ENCODE measurements at regions not wholly inside any gene's neighbourhood (a gene's known extent, or its start where the extent isn't known, plus 50 kb on each side); places are given as distances from the start of the nearest gene placed in this dataset.
"Not testable (repeated sequence)": the region's sequence is repeated elsewhere in the genome, so short reads cannot be mapped to it uniquely, and the experiment has no call there.

GRCh38 chr6:169144356-169144755 is 109.3 kb downstream of the THBS2 start:
- no peak for DNase-seq (ENCODE audit: low spot score)

DNA sequence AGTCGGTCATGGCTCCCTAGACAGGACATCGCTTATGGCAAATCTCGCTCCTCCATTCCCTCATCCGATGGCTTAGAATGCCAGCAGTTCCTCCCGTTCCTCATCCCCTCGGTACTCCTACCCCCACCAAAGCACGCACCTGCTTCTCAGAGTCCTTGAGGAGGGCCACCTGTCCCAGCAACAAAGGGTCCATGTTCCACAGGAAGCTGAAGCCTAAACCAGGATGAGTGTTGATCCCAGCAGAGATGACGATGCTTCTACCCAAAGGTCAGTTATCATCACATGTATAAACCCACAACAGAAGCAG is 111.2 kb downstream of the THBS2 start:
- no peak for DNase-seq (ENCODE audit: low spot score)

DNA sequence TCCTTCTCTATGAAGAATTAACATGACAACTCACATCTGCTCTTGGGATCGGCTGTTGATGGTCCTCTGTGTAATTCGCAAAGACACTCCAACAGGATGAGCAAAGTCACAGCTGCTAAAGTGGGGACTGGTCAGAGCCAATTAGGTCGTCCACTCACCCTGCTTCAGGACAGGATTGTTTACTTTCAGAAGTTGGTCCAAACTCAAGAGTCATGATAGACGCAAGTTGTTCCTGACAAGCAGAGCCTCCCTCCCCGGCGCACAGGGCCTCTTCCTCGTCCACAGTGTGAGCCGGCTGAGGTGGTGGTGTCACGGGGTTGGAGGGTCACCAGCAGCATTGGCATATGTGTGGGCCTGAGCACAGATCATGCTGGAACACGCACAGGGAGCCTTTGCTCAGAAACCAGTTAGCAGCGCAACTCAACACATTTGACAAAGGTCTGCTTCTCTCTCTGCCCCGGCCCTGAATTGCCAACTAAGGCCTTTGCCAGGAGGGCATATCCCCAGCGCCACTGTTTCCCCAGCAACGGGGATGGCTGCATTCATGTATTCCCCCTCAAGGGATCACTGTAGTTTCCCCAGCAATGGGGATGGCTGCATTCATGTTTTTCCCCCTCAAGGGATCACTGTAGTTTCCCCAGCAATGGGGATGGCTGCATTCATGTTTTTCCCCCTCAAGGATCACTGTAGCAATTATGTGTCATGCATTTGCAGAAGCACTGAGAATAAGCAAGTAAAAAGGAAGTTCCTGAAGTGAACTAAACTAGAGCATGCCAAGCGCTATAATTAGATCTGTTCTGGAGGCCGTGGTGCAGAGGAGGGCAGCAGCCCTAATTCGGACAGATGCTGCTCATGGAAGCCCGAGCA is 111.7 kb downstream of the THBS2 start:
- no peak for DNase-seq (ENCODE audit: low spot score)

GRCh38 chr6:169140986-169141495 is 112.6 kb downstream of the THBS2 start:
- no peak for DNase-seq (ENCODE audit: low spot score)

DNA sequence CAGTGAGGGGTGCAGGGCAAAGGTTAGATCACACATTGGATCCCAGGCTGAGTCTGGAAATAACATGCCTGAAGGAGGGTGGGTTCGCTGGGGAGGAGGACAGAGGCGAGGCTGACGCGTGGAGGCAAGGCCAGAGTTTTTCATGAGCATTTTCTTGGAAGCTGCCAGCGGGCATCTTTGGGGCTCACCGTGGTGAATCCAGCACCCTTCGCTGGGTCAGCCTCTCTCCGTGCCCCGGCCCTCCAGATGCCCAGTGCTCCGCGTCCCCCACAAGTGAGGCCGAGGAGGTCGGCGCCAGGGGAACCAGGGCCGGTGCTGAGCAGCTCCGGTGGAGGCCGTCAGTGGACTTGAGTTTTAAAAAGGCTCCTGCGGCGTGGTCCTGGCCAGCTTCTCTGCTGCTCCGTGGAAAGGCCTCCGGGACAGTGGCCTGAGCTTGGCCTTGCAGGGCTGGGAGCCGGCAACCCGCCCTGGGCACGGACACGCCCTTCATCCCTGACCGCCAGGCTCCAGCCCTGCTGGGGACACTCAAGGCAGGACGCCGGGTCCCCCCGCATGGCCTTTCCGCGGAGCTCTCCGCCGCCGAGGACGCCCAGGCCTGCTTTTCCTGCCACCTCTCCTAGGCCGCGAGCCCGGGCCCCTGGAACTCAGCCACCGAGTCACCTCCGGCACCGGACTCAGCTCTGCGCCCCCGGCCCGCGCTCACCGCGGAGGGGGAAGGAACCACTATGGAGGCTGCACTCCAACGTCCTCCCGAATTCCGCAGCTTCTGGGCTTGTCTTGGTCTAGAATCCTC is 114.3 kb downstream of the THBS2 start:
- DNase-seq (ENCODE audit: low spot score): no peak

GRCh38 chr6:169132352-169132940 is 121.2 kb downstream of the THBS2 start:
- DNase-seq (ENCODE audit: low spot score): no peak

- DNase-seq (ENCODE audit: low spot score): no peak
Measured at GRCh38 chr6:169131390-169131789, 122.3 kb downstream of the THBS2 start.

DNA sequence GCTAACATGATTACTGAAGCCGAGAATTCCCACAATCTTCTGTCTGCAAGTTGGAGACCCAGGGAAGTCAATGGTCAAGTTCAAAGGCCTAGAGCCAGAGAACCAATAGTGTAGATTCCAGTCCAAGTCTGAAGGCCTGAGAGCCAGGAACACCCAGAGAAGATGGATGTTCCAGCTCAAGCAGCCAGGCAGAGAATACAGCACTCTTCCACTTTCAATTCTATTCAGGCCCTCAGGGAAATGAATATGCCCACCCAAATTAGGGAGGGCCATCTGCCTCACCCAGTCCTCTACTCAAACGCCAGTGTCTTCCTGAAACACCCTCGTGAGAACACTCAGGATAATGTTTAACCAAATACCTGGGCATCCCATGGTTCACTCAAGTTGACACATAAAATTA is 123.5 kb downstream of the THBS2 start:
- DNase-seq (ENCODE audit: low spot score): no peak

- no peak for DNase-seq (ENCODE audit: low spot score)
Measured at GRCh38 chr6:169121013-169121412, 132.6 kb downstream of the THBS2 start.

- DNase-seq (ENCODE audit: low spot score): no peak
Measured at GRCh38 chr6:169119669-169120068, 134.0 kb downstream of the THBS2 start.

GRCh38 chr6:169118346-169118830 is 135.3 kb downstream of the THBS2 start:
- DNase-seq (ENCODE audit: low spot score): no peak

DNA sequence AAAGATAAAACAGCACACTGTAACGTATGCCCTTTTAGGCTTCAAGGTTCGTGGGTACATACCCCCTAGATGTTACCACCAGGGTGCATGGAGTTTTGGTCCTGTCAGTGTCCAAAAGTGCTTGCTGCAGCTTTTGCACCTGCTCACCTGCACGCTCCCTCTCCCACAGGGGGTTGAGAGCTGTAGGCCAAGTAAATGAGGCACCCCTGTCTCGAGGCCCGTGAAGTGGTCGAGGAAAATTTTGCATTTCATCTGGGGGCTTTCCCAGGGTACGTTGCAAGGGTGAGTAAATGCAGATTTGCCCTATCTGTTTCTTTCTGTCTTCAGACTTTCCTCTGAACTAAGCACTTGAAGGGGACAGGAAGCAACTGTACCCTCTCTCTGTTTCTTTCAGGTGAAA is 136.0 kb downstream of the THBS2 start:
- no peak for DNase-seq (ENCODE audit: low spot score)

GRCh38 chr6:169115632-169116031 is 138.0 kb downstream of the THBS2 start:
- no peak for DNase-seq (ENCODE audit: low spot score)

DNA sequence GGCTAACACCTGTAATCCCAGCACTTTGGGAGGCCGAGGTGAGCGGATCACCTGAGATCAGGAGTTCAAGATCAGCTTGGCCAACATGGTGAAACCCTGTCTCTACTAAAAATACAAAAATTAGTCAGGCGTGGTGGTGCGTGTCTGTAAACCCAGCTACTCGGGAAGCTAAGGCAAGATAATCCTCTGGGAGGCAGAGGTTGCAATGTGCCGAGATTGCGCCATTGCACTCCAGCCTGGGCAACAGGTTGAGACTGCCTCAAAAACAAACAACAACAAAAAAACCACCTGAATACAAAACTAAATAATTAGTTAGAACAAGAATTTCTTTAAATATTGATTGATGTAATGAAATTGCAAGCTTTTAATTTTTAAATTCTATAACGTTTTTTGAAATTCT is 139.0 kb downstream of the THBS2 start:
- DNase-seq (ENCODE audit: low spot score): not testable (repeated sequence)

DNA sequence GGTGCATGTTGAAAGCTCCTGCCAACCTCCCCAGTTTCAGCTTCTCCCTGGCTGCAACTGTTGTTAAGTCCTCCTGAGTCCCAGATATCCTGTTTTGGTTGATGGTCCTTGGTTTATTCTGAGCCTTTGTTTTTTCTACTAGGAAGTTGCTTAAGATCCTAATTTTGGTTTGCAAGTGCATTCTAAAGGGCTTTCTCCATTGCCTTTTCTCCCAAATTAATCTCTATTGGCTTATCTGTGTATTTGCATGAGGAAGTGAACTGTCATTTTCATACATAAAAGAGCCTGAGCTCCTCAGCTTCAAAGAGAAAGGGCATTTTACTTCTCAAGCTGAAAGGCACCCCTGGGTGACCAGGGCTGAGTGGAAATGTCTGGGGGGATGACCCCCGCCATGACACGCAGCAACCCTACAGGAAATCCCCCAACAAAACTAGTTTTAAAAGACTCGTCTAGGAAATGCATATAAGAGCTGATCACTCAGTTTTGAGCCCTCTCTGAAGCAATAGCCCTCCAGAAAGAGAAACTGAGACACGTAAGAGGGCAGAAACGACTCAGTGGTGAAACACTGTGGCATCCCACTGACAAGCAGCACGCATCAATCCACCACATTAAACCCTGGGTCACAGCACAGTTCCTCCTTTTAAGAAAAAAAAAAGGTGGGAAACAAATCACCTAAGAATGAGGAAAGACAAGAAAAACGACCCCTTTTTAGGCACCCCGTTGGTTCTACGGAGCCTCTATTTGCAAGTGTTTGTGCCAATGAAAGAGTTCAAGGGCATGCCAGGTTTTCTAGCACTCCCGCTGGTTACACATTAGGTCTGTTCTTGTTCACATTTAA is 140.9 kb downstream of the THBS2 start:
- no peak for DNase-seq (ENCODE audit: low spot score)

- DNase-seq (ENCODE audit: low spot score): no peak
Measured at GRCh38 chr6:169111203-169111602, 142.4 kb downstream of the THBS2 start.

DNA sequence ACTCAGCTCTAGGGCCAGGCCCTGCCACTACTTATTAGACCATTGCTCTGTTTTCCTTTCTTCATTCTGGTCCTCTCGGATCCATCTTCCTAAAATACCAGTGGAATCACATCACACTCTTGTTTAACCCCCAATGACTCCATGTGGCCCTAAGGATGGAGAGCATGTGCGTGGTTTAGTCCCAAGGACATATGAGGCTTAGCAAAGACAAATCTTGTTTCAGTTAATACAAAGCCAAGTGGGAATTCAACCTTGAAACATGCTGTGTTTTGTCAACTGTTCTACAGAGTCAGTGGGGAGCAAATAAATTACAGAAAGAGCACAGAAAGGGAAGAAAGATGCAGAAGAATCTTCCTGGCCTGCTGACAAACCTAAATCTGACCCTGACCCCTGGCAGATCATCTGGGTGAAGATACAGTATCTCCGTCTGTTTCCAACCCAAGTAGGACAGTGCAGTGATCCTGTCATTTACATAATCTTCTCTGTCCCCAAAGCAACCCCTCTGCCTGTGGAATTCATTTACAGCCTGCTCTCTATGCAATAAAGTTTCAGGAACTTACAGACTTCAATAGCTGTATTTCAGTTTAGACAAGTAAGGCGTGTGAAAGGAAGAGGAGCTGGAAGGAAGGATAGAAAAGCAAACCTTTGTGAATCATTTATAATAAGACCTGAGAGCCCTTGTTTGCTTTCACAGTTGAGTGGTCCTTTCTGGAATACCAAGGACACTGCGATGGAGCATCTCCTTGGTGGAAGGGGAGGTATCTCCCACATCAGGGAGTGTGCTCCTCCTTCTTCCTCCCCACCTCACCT is 144.0 kb downstream of the THBS2 start:
- no peak for DNase-seq (ENCODE audit: low spot score)

- DNase-seq (ENCODE audit: low spot score): no peak
Measured at GRCh38 chr6:169108753-169109152, 144.9 kb downstream of the THBS2 start.

DNA sequence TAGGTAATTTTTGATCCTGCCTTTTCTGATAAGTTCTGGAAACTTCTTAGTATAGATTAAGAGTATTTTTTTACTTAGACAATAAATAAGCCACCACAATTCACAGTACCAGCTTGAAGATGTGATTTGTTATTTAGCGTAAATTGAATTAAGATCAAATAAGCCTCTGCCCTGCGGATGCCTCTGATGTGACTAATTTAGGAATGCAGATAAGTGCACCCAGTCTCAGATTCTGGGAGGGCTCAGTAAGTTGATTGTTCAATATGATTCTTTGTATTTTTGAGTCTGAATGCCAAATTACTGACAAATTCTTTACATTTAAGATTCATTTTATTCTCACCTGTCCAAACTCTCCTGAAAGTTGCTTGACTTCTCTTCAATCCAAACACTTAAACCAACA is 147.5 kb downstream of the THBS2 start:
- no peak for DNase-seq (ENCODE audit: low spot score)

DNA sequence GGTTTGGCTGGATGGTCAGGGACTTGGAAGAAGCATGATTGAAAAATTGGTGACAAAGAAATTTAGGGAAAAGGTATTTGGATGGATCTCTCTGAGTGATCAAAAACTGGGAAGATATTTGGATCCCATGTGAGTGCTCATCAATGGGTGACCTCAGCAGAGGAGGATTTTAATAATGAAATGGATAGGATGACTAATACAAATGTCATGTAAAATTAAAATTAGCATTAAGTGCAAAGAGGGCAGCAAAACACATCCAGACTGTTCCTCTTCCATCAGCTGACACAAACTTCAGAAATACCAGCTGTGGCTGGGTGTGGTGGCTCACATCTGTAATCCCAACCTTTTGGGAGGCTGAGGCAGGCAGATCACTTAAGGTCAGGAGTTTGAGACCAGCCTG is 151.7 kb downstream of the THBS2 start:
- DNase-seq (ENCODE audit: low spot score): no peak
